ENCODE measurements at regions not wholly inside any gene's neighbourhood (a gene's known extent, or its start where the extent isn't known, plus 50 kb on each side); places are given as distances from the start of the nearest gene placed in this dataset.

GRCh38 chr6:166737261-166737660, 110.2 kb upstream of the RPS6KA2 start:
- no peaks in the 10 kb centered on the region for H3K27me3 ChIP-seq (ENCODE audit: control insufficient read depth in 2 of 2, insufficient read depth in 2 of 2, low read length in 2 of 2)
- H3K36me3 ChIP-seq (ENCODE audit: control insufficient read depth in 2 of 2, extremely low read depth in 1 of 2, insufficient read depth in 2 of 2, low read length in 2 of 2): no peaks in the 10 kb centered on the region
- peak overlapping the region; percentile 33 for H3K4me2 ChIP-seq (ENCODE audit: insufficient read depth, low read length)
- intact Hi-C loops (cut with micrococcal nuclease) (loop anchor here (2.0 kb wide), 1 partner anchor 246 kb away; no protein-coding TSS in a partner anchor), dilution Hi-C loops (cut with MboI; ENCODE audit: extremely low pct_ligation_motif_present, low sequenced_read_pairs) (no loop called here)
- TF ChIP-seq FOS (IDR thresholded peaks at IDR 0.05; ENCODE audit: borderline replicate concordance, insufficient read depth, low read length) (peak; percentile 46), POLR2A (IDR thresholded peaks at IDR 0.05; ENCODE audit: low read depth, low read length) (no peak), POLR2AphosphoS5 (IDR thresholded peaks at IDR 0.05; ENCODE audit: insufficient read depth, low read depth, low read length) (no peak), EZH2 (IDR thresholded peaks at IDR 0.05; ENCODE audit: borderline replicate concordance, low read depth, low read length, severe bottlenecking) (no peak), JUN (IDR thresholded peaks at IDR 0.05; ENCODE audit: borderline replicate concordance, insufficient read depth, insufficient read length, low read depth) (peak; percentile 85), MAX (IDR thresholded peaks at IDR 0.05; ENCODE audit: insufficient read depth, insufficient read length) (no peak), MYC (IDR thresholded peaks at IDR 0.05; ENCODE audit: low read depth, low read length) (no peak), GATA2 (IDR thresholded peaks at IDR 0.05; ENCODE audit: insufficient read depth, insufficient read length, low read depth, low read length) (peak; percentile 77)
- TF ChIP-seq, protein P1, sequence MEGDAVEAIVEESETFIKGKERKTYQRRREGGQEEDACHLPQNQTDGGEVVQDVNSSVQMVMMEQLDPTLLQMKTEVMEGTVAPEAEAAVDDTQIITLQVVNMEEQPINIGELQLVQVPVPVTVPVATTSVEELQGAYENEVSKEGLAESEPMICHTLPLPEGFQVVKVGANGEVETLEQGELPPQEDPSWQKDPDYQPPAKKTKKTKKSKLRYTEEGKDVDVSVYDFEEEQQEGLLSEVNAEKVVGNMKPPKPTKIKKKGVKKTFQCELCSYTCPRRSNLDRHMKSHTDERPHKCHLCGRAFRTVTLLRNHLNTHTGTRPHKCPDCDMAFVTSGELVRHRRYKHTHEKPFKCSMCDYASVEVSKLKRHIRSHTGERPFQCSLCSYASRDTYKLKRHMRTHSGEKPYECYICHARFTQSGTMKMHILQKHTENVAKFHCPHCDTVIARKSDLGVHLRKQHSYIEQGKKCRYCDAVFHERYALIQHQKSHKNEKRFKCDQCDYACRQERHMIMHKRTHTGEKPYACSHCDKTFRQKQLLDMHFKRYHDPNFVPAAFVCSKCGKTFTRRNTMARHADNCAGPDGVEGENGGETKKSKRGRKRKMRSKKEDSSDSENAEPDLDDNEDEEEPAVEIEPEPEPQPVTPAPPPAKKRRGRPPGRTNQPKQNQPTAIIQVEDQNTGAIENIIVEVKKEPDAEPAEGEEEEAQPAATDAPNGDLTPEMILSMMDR (IDR thresholded peaks at IDR 0.05; ENCODE audit: extremely low read depth in 1 of 2, insufficient read depth in 1 of 2, low read depth in 1 of 2, low read length in 2 of 2): no peak
- peak overlapping the region; percentile 66 for H3K27ac ChIP-seq (ENCODE audit: insufficient read depth, low read depth, low read length)
- H3K79me2 ChIP-seq (ENCODE audit: control insufficient read depth, insufficient read depth, low read length): no peaks in the 10 kb centered on the region
- H3K9me1 ChIP-seq (replicated peaks; ENCODE audit: control insufficient read depth, extremely low read depth, insufficient read depth, low read length): no peaks in the 10 kb centered on the region
- ChIA-PET POLR2A (interaction anchor here (1.3 kb wide), 1 partner anchor 46 kb away, joined by 3 read pairs; no protein-coding TSS in a partner anchor), CTCF (interaction anchor here (0.7 to 2.2 kb wide), 7 partner anchors 11 to 97 kb away, joined by 3 to 6 read pairs (median 4); no protein-coding TSS in a partner anchor)
- DNase-seq (ENCODE audit: low read depth, low spot score) (peak; percentile 75), FAIRE-seq (no peak)
- H3K4me3 ChIP-seq (replicated peaks in 1 of 3; ENCODE audit: insufficient read depth in 1 of 3, low read depth in 1 of 3, low read length in 3 of 3): no peak overlapping the region
- H2AFZ ChIP-seq (ENCODE audit: low read depth, low read length): peak overlapping the region; percentile 20
- H3K9me3 ChIP-seq (replicated peaks; ENCODE audit: control insufficient read depth, insufficient read depth, low read length): no peaks in the 10 kb centered on the region
- BruUV-seq (replicated peaks): no TSS peak
- H3K4me1 ChIP-seq (ENCODE audit: control insufficient read depth, extremely low read depth, insufficient read depth, low read length): peaks cover 10% of the 10 kb centered on the region
- peak overlapping the region; percentile 24 for H3K9ac ChIP-seq (replicated peaks; ENCODE audit: extremely low read depth, insufficient read depth, low read length)
- no peaks in the 10 kb centered on the region for H4K20me1 ChIP-seq (replicated peaks; ENCODE audit: control insufficient read depth, extremely low read depth, insufficient read depth, low read length)

Measured in endothelial cell of umbilical vein (primary cell).